Neuronal stem cell (in vitro differentiated cells): ENCODE measurements at regions not wholly inside any gene's neighbourhood (a gene's known extent, or its start where the extent isn't known, plus 50 kb on each side); places are given as distances from the start of the nearest gene placed in this dataset.

Experiments used
- DNase-seq: peaks from one replicate; pipeline ENCODE4 v3.0.0-alpha.2; 2013; ENCODE audit warnings: low spot score
- H2AFZ ChIP-seq: one replicate; pipeline ENCODE4 v1.6.1; 2013; ENCODE audit warnings: mild to moderate bottlenecking, low read length, inconsistent platforms
- H2AK5ac ChIP-seq: 2 replicates; pipeline ENCODE4 v1.6.1; 2013; ENCODE audit warnings: low read depth, mild to moderate bottlenecking, inconsistent platforms, low read length, moderate library complexity, mixed read lengths
- H2BK120ac ChIP-seq: 2 replicates; pipeline ENCODE4 v1.6.1; 2013; ENCODE audit warnings: low read depth, mild to moderate bottlenecking, inconsistent platforms, low read length, moderate library complexity, mixed read lengths
- H2BK12ac ChIP-seq: one replicate; pipeline ENCODE4 v1.6.1; 2013; ENCODE audit warnings: low read length, inconsistent platforms
- H2BK15ac ChIP-seq: 2 replicates; pipeline ENCODE4 v1.6.1; 2013; ENCODE audit warnings: mild to moderate bottlenecking, low read length, inconsistent platforms, mixed read lengths
- H2BK5ac ChIP-seq: one replicate; pipeline ENCODE4 v1.6.1; 2013; ENCODE audit warnings: inconsistent platforms, mild to moderate bottlenecking, low read length, moderate library complexity
- H3K14ac ChIP-seq: one replicate; pipeline ENCODE4 v1.6.1; 2013; ENCODE audit warnings: low read length, inconsistent platforms
- H3K18ac ChIP-seq: 2 replicates; pipeline ENCODE4 v1.6.1; 2013; ENCODE audit warnings: low read length, inconsistent platforms
- H3K23ac ChIP-seq: 2 replicates; pipeline ENCODE4 v1.6.1; 2013; ENCODE audit warnings: low read depth, mild to moderate bottlenecking, mixed read lengths, low read length, inconsistent platforms; ENCODE audit not compliant: poor library complexity
- H3K27ac ChIP-seq: replicated peaks from 3 replicates; pipeline ENCODE4 v1.5.1; 2013; ENCODE audit warnings: low read length, inconsistent platforms
- H3K27me3 ChIP-seq, 3 experiments: 2 replicates each; pipeline ENCODE4 v1.6.1; 2013; ENCODE audit warnings: low read length in 3 of 3, mild to moderate bottlenecking in 2 of 3, inconsistent platforms in 1 of 3, low read depth in 1 of 3, mixed read lengths in 1 of 3, moderate library complexity in 1 of 3; ENCODE audit not compliant: control insufficient read depth in 3 of 3, insufficient read depth in 3 of 3
- H3K36me3 ChIP-seq, 2 donors: replicated peaks in 1 of 2; 2 replicates each; pipeline ENCODE4 v1.6.1; 2013; ENCODE audit warnings: low read length in 2 of 2; ENCODE audit not compliant: control insufficient read depth in 2 of 2, insufficient read depth in 2 of 2
- H3K4ac ChIP-seq: 2 replicates; pipeline ENCODE4 v1.6.1; 2013; ENCODE audit warnings: inconsistent platforms, mild to moderate bottlenecking, low read length, moderate library complexity
- H3K4me1 ChIP-seq, 2 donors: 1 replicate in 1 of 2; 2 replicates in 1 of 2; pipeline ENCODE4 v1.6.1; 2013; ENCODE audit warnings: low read length in 2 of 2, low read depth in 1 of 2; ENCODE audit not compliant: control insufficient read depth in 2 of 2, insufficient read depth in 1 of 2
- H3K4me2 ChIP-seq: one replicate; pipeline ENCODE4 v1.6.1; 2013; ENCODE audit warnings: mild to moderate bottlenecking, low read length, inconsistent platforms; ENCODE audit not compliant: insufficient read depth, poor library complexity, severe bottlenecking
- H3K4me3 ChIP-seq, 2 donors: 2 replicates each; pipeline ENCODE4 v1.5.1; 2013; ENCODE audit warnings: low read length in 2 of 2, mild to moderate bottlenecking in 2 of 2, inconsistent platforms in 1 of 2, moderate library complexity in 1 of 2
- H3K79me1 ChIP-seq: one replicate; pipeline ENCODE4 v1.6.1; 2013; ENCODE audit warnings: low read depth, mild to moderate bottlenecking, inconsistent platforms, low read length, moderate library complexity
- H3K9ac ChIP-seq: one replicate; pipeline ENCODE4 v1.6.1; 2013; ENCODE audit warnings: mild to moderate bottlenecking, low read depth, low read length, inconsistent platforms; ENCODE audit not compliant: poor library complexity
- H3K9me3 ChIP-seq, 2 donors: replicated peaks in 1 of 2; 2 replicates each; pipeline versions ENCODE3 to v1.6.1; 2013; ENCODE audit warnings: low read length in 2 of 2, mild to moderate bottlenecking in 2 of 2, inconsistent platforms in 1 of 2, low read depth in 1 of 2, mixed read lengths in 1 of 2, moderate library complexity in 1 of 2; ENCODE audit not compliant: control insufficient read depth in 2 of 2, insufficient read depth in 1 of 2
- H4K8ac ChIP-seq: one replicate; pipeline ENCODE4 v1.6.1; 2013; ENCODE audit warnings: low read depth, mild to moderate bottlenecking, inconsistent platforms, low read length, moderate library complexity
- H4K91ac ChIP-seq: one replicate; pipeline ENCODE4 v1.6.1; 2013; ENCODE audit warnings: low read length, low read depth, mild to moderate bottlenecking, inconsistent platforms; ENCODE audit not compliant: poor library complexity
- WGBS, 2 donors: extraction: QIAGEN DNeasy Blood & Tissue Kit; methylation state at CpG; one replicate each; pipeline ENCODE4 v1.1.7; 2013; ENCODE audit warnings: missing lambda C conversion rate in 2 of 2, mixed read lengths in 1 of 2; ENCODE audit not compliant: insufficient read length in 2 of 2, insufficient replicate concordance in 1 of 2; ENCODE audit errors: extremely low coverage in 2 of 2; 5-methylcytosine and 5-hydroxymethylcytosine counted together

DNA sequence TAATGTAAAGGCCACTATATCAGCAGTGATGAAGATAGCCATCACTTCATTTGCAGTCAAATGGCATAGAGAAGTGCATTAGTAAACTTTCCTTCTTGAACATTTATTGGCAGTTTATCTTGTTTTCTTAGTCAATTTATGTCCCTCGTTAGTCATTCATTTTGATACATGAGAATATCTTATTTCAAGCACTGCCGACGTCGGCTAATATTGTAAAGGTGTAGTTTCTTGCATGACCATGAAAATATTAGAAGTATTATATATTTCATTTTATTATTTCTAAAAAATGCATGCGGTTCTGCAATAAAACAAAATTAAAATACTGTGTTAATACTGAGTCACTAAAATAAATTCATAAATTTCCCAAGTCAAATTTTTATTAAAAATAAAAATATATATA, 751.6 kb upstream of the ROBO1 start:
- H3K9me3 ChIP-seq, result no peaks in the 10 kb centered on the region
- H3K9ac ChIP-seq, result no peak overlapping the region
- H3K36me3 ChIP-seq, result no peaks in the 10 kb centered on the region
- no peak overlapping the region for H4K8ac ChIP-seq
- H3K4me2 ChIP-seq, result no peak overlapping the region
- no peak overlapping the region for H3K18ac ChIP-seq
- no peak overlapping the region for H3K4me3 ChIP-seq
- no peaks in the 10 kb centered on the region for H3K79me1 ChIP-seq
- no peak overlapping the region for H2BK15ac ChIP-seq
- no CpG with 5 or more reads among the region's 5 CpGs for WGBS, 2 donors
- no peaks in the 10 kb centered on the region for H3K4me1 ChIP-seq
- H2BK5ac ChIP-seq, result no peak overlapping the region
- no peak overlapping the region for H3K14ac ChIP-seq
- DNase-seq, result no peak
- no peak overlapping the region for H2BK12ac ChIP-seq
- H3K4ac ChIP-seq, result no peak overlapping the region
- no peaks in the 10 kb centered on the region for H3K27me3 ChIP-seq
- no peak overlapping the region for H3K23ac ChIP-seq
- H4K91ac ChIP-seq, result no peak overlapping the region
- no peak overlapping the region for H2BK120ac ChIP-seq
- H2AK5ac ChIP-seq, result no peak overlapping the region
- H2AFZ ChIP-seq, result no peak overlapping the region
- H3K27ac ChIP-seq, result no peak overlapping the region

- Histone ChIP-seq H2BK15ac (no peak overlapping the region), H3K4me1 (no peaks in the 10 kb centered on the region), H3K18ac (no peak overlapping the region), H3K4me2 (no peak overlapping the region), H3K23ac (peak overlapping the region; percentile 34), H4K91ac (no peak overlapping the region), H3K4me3 (no peak overlapping the region), H3K9me3 (no peaks in the 10 kb centered on the region), H2AK5ac (no peak overlapping the region), H2AFZ (no peak overlapping the region), H3K79me1 (no peaks in the 10 kb centered on the region), H3K9ac (no peak overlapping the region), H3K27ac (no peak overlapping the region), H3K27me3 (no peaks in the 10 kb centered on the region), H3K14ac (no peak overlapping the region), H2BK12ac (no peak overlapping the region), H3K4ac (peak overlapping the region; percentile 53), H2BK120ac (no peak overlapping the region), H4K8ac (no peak overlapping the region), H2BK5ac (no peak overlapping the region), H3K36me3 (no peaks in the 10 kb centered on the region)
- WGBS, 2 donors, result no CpG with 5 or more reads among the region's 3 CpGs
- DNase-seq, result no peak
Measured at GRCh38 chr3:80496452-80496851, 728.7 kb upstream of the ROBO1 start.

DNA sequence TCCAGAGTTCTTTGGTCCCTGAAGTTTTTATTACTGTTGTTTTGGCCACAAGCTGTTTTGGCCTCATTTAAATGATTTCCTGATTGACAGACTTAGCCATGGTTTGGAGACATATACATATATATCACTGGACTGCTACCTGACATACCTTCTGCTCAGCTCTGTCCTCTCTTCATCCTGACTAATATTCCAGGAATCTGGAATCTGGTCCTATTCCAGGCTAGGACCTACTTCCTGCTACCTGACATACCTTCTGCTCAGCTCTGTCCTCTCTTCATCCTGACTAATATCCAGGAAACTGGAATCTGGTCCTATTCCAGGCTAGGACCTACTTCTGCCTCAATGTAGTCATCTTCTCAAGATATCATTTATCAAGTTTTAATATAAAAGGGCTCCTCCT, 724.4 kb upstream of the ROBO1 start:
- no peak overlapping the region for H2BK5ac ChIP-seq
- H3K27me3 ChIP-seq, result no peaks in the 10 kb centered on the region
- no peak overlapping the region for H2BK120ac ChIP-seq
- no peak overlapping the region for H2BK12ac ChIP-seq
- H3K36me3 ChIP-seq, result no peaks in the 10 kb centered on the region
- H3K79me1 ChIP-seq, result no peaks in the 10 kb centered on the region
- H2BK15ac ChIP-seq, result no peak overlapping the region
- no peak for DNase-seq
- H2AK5ac ChIP-seq, result no peak overlapping the region
- no peak overlapping the region for H3K18ac ChIP-seq
- no peak overlapping the region for H2AFZ ChIP-seq
- no peak overlapping the region for H3K4ac ChIP-seq
- no peaks in the 10 kb centered on the region for H3K4me1 ChIP-seq
- no peaks in the 10 kb centered on the region for H3K9me3 ChIP-seq
- H3K4me2 ChIP-seq, result no peak overlapping the region
- no peak overlapping the region for H3K9ac ChIP-seq
- H3K4me3 ChIP-seq, result no peak overlapping the region
- no peak overlapping the region for H3K27ac ChIP-seq
- no peak overlapping the region for H4K8ac ChIP-seq
- no peak overlapping the region for H3K14ac ChIP-seq
- no peak overlapping the region for H3K23ac ChIP-seq
- no peak overlapping the region for H4K91ac ChIP-seq

DNA sequence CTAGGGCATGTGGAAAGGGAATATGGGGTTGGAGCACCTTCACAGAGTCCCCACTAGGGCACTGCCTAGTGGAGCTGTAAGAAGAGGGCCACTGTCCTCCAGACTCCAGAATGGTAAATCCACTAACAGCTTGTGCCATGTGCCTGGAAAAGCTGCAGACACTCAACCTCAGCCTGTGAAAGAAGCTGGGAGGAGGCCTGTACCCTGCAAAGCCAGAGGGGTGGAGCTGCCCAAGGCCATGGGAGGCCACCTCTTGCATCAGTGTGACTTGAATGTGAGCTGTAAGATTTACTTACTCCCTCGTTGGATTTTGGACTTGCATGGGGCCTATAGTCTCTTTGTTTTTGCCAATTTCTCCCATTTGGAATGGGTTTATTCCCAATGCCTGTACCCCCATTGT, 705.2 kb upstream of the ROBO1 start:
- Histone ChIP-seq H3K27ac (no peak overlapping the region), H2AFZ (no peak overlapping the region), H3K4ac (no peak overlapping the region), H2BK120ac (no peak overlapping the region), H3K27me3 (no peaks in the 10 kb centered on the region), H2BK5ac (no peak overlapping the region), H3K4me2 (no peak overlapping the region), H3K23ac (no peak overlapping the region), H2BK15ac (no peak overlapping the region), H3K79me1 (no peaks in the 10 kb centered on the region), H3K9me3 (no peaks in the 10 kb centered on the region), H2AK5ac (no peak overlapping the region), H3K18ac (no peak overlapping the region), H4K91ac (no peak overlapping the region), H3K4me3 (no peak overlapping the region), H3K9ac (no peak overlapping the region), H4K8ac (no peak overlapping the region), H3K4me1 (no peaks in the 10 kb centered on the region), H3K14ac (no peak overlapping the region), H2BK12ac (no peak overlapping the region), H3K36me3 (no peaks in the 10 kb centered on the region)
- WGBS, 2 donors, result no CpG with 5 or more reads among the region's 1 CpG
- DNase-seq, result no peak
